ENCODE measurements at regions not wholly inside any gene's neighbourhood (a gene's known extent, or its start where the extent isn't known, plus 50 kb on each side); places are given as distances from the start of the nearest gene placed in this dataset.

- TF ChIP-seq, protein P1, sequence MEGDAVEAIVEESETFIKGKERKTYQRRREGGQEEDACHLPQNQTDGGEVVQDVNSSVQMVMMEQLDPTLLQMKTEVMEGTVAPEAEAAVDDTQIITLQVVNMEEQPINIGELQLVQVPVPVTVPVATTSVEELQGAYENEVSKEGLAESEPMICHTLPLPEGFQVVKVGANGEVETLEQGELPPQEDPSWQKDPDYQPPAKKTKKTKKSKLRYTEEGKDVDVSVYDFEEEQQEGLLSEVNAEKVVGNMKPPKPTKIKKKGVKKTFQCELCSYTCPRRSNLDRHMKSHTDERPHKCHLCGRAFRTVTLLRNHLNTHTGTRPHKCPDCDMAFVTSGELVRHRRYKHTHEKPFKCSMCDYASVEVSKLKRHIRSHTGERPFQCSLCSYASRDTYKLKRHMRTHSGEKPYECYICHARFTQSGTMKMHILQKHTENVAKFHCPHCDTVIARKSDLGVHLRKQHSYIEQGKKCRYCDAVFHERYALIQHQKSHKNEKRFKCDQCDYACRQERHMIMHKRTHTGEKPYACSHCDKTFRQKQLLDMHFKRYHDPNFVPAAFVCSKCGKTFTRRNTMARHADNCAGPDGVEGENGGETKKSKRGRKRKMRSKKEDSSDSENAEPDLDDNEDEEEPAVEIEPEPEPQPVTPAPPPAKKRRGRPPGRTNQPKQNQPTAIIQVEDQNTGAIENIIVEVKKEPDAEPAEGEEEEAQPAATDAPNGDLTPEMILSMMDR (IDR thresholded peaks at IDR 0.05): no peak
- TF ChIP-seq SIN3A (IDR thresholded peaks at IDR 0.05; ENCODE audit: borderline replicate concordance, insufficient read depth, low read depth, low read length): no peak
- TF ChIP-seq POLR2AphosphoS5 (IDR thresholded peaks at IDR 0.05; ENCODE audit: low read depth, low read length): no peak
Measured at GRCh38 chr9:102461156-102461819, 533.8 kb upstream of the CYLC2 start.
